SKM-1 (cell line): ENCODE measurements at regions not wholly inside any gene's neighbourhood (a gene's known extent, or its start where the extent isn't known, plus 50 kb on each side); places are given as distances from the start of the nearest gene placed in this dataset.
"Not testable (repeated sequence)": the region's sequence is repeated elsewhere in the genome, so short reads cannot be mapped to it uniquely, and the experiment has no call there.

Experiments used
- DNase-seq: peaks from one replicate; lab custom pipeline; 2025; ENCODE audit not compliant: unreplicated experiment; lab: John Stamatoyannopoulos, UW

GRCh38 chr15:95051861-95052260 is 820.5 kb downstream of the MCTP2 start:
- DNase-seq: no peak

GRCh38 chr15:95059346-95059905 is 828.1 kb downstream of the MCTP2 start:
- no peak for DNase-seq

- DNase-seq: no peak
Observed at GRCh38 chr15:95068701-95069521, 837.5 kb downstream of the MCTP2 start.

DNA sequence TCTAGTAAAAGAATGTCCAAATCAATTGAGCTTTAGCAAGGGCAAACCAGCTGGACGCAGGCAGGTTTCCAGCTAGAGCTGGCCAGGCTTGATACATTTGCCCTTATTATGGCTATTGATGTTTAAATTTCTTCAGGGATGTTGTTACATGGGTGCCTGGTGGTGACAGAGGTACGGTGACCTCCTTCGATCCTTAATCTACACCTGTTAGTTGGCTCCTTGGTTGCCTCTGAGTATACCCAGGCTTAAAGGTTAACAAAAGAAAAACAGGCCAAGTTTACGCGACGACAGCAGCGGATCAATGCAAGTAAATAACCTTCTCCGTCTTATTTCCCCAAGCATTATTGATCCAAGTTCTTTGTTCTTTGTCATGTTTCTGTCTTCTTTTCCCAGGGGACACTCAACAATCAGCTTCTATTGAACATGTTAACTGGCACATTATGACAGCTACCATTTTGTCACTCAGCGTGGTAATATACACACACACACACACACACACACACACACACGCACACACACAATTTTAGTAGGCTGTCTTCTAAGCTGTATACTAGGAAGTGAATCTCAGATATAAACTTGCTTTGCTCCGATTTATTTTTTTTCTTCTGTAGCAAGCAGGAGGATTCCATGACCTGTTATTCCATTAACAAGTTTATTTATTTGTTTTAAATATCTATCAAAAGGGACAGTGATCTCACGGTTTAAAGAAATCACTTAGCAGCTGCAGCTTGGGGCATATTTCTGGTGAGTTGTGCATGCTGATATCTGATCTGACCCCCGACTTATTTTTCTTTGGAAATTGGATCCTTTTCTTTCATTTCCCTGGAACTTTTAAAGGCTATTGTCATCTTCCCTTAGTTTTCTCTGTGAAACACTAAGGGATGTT is 844.7 kb downstream of the MCTP2 start:
- no peak for DNase-seq

- DNase-seq: no peak
Observed at GRCh38 chr15:95076678-95076990, 845.3 kb downstream of the MCTP2 start.

GRCh38 chr15:95078003-95078402 is 846.6 kb downstream of the MCTP2 start:
- DNase-seq: no peak

GRCh38 chr15:95080228-95080627 is 848.9 kb downstream of the MCTP2 start:
- not testable (repeated sequence) for DNase-seq

- DNase-seq: no peak
Observed at GRCh38 chr15:95085056-95085455, 853.7 kb downstream of the MCTP2 start.

- no peak for DNase-seq
Observed at GRCh38 chr15:95086531-95087252, 855.3 kb downstream of the MCTP2 start.

DNA sequence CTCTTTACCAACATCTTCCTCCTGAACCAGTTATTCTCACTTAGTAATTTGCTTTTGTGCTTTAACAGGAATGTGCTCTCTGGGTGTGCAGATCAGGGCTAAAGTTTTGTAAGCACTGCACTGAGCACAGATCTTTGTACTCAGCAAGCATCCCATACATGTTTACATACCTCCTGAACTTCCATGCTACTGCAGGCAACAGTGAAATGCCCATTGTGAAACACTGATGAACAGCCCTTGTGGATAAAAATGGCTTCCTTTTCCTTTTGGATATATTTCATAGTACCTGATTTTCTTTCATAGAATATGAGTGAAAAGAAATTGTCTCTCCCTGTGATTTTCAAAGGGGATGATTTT is 855.9 kb downstream of the MCTP2 start:
- no peak for DNase-seq

DNA sequence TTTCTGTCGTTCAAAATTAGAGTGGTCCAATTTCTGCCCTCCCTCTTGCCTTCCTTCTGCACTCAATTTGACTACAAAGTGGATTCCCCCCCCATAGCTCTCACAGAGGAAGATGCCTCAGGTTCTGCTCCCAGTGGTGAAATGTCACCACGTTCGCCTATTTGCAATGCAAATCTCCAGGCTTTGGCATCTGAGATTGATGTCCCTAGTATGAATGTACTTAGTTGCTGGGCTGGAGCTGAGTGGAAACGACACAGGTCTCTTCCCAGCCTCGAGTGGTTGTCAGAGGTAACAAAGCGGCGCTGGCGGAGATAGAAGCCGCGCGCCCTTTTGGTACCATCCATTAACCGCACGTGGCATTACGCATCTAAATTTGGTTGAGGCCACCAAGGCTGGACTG is 860.1 kb downstream of the MCTP2 start:
- no peak for DNase-seq

DNA sequence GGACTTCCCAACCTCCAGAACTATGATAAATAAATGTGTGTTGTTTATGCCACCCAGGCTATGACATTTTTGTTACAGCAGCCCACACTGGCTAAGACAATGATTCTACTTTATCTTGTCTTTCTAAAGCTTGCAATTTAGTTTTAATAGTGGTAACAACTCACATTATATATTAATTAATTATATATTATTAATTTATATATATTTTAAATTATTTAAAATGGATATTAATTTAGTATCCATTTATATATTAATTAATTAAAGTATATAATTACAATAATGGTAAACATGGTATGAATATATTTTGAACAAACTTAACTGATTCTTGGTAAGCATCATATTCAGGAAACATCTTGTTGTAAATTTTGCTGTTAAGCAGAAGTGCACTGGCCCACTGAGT is 863.9 kb downstream of the MCTP2 start:
- DNase-seq: no peak

DNA sequence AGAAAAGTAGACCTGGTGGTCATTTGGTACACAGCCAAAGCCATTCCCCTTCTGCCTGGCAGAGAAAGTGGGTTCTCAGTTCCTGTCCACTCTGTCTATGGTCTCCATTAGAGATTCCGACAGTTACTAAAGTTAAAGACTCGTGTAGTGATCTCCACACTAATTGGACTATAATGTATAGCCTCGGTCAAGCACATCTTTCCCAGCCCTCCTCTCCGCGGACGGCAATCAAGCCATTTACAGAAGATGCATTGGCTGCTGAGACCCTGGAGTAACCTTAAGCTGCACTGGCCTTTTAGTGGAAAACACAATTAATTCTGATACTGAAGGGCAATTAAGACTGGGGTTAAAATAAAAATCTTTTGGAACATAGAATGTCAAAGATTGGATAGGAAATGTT is 865.3 kb downstream of the MCTP2 start:
- no peak for DNase-seq

DNA sequence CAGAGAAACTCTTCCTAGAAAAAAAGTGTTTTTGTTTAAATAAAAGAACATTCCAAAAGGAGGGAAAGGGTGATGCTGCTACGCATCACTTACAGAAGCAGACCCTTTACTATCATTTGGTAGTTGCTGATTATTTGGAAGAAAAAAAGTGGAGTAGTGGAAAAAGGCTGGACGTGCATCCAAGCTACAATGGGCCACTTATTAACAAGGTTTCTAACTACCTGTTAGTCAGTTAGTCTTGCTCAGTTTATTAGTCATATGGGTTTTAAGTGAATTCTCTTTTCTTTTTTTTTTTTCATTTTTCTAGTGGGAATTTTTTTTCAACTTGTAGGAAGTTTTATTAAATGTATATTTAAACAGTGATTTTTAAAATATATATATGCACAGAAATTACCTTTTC is 866.0 kb downstream of the MCTP2 start:
- no peak for DNase-seq

- DNase-seq: no peak
Observed at GRCh38 chr15:95105229-95105628, 873.9 kb downstream of the MCTP2 start.

DNA sequence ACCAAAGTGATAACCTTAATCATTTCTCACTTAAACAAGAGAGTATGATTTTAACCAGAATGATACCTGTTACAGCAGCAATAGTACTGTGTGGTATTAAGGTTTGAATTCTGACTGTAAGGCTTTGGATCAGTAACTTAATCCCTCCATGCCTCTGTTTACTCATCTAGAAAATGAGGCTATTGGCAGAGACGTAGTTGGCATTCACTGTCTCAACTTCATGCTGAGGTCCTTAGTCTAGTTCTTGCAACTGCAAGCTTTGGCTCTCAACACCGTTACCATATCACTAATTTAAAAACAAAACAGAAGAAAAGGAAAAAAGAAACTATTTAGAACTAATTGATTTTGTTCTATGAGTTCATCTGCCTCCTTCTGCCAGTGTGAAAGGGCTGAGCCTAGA is 875.4 kb downstream of the MCTP2 start:
- no peak for DNase-seq

GRCh38 chr15:95108673-95109072 is 877.3 kb downstream of the MCTP2 start:
- DNase-seq: no peak

DNA sequence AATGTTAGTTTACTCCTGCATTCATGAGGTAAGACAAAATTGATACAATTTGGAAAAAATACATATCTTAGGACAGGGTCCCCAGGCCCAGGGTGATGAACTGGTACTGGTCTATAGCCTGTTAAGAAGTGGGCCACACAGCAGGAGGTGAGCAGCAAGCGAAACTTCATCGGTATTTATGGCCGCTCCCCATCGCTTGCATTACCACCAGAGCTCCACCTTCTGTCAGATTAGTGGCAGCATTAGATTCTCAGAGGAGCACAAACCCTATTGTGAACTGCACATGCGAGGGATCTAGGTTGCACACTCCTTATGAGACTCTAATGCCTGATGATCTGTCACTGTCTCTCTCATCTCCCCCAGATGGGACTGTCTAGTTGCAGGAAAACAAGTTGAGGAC is 880.6 kb downstream of the MCTP2 start:
- DNase-seq: no peak

DNA sequence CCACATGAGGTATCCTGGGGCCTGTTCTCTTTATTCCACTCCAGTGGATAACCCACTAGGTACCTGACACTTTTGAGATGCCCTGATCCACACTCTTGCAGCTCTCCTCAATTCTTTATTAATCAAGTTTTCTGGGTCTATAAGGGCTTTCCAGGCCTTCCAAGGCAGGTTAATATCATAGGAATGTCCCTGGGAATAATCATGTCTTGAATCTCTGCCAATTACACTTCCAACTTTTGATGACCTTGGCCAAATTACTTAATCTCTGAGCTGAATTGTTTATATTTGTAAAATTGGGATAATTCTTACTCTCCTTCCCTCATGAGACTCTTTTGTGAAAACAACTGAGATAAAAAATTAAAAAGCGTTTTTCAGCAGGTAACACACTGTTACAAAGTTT is 881.7 kb downstream of the MCTP2 start:
- DNase-seq: no peak

DNA sequence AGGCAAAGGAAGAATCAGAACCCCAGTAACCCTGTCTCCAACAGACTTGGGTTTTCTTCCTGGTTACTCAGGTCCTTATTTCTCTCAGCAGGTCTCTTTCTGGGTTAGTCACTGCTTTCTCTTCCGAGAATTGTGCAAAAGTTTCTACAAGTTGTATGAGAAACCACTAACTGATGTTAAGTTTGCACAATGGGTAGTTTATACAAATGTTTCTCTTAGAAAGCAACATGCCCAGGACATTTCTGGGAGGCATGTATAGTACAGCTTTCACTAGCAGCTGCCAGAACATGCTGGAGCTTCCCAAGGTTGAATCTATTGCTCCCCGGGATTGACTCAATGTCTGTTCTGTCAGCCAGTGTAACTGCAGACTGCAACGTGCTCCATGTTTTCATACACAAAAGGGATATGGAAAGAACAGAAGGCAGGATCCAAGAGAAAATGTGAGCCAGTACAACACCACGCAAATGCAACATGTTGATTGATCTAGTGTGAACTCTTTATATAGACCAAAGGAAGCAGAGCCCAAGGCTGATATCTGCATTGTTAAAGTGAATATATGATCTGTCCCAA is 887.8 kb downstream of the MCTP2 start:
- DNase-seq: no peak

DNA sequence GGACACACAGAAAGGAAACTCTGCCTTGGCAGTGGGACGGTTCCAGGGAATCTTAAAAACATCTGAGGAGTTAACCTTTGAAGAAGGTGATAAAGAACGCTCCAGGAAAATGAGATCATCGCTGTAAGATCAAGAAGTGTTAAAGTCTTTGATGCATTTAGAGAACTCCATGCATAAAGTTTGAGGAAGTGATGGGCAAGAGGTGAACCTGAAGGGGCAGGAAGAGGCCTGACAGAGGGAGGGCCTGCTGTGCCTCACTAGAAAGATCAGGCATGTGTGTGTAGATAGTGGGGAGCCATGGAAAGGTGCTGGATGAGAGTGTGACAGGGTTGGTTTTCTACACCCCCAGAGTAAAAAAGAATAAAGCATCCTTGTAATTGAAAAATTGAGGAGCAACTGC is 889.2 kb downstream of the MCTP2 start:
- DNase-seq: no peak
